ENCODE measurements at regions not wholly inside any gene's neighbourhood (a gene's known extent, or its start where the extent isn't known, plus 50 kb on each side); places are given as distances from the start of the nearest gene placed in this dataset.

GRCh38 chrX:1871887-1872286 is 257.0 kb downstream of the ASMT start:
- Histone ChIP-seq H3K4me2 (ENCODE audit: insufficient read depth, low read length) (no peak overlapping the region), H3K79me2 (ENCODE audit: insufficient read depth, low read length) (no peaks in the 10 kb centered on the region), H4K20me1 (ENCODE audit: insufficient read depth, low read length) (no peaks in the 10 kb centered on the region), H3K9ac (ENCODE audit: low read depth, low read length) (no peak overlapping the region), H3K4me1 (ENCODE audit: insufficient read depth, low read length) (no peaks in the 10 kb centered on the region), H3K27me3 (ENCODE audit: insufficient read depth, low read length, poor library complexity) (no peaks in the 10 kb centered on the region), H3K9me3 (ENCODE audit: insufficient read depth, low read length, severe bottlenecking) (no peaks in the 10 kb centered on the region), H3K27ac (ENCODE audit: low read length) (no peak overlapping the region), H2AFZ (ENCODE audit: low read depth, low read length) (no peak overlapping the region), H3K4me3 (ENCODE audit: low read depth in 1 of 2, low read length in 2 of 2) (no peak overlapping the region), H3K36me3 (ENCODE audit: insufficient read depth, low read length) (no peaks in the 10 kb centered on the region)
- TF ChIP-seq EZH2 (IDR thresholded peaks at IDR 0.05; ENCODE audit: borderline replicate concordance, low read depth, low read length, severe bottlenecking) (no peak), CTCF (IDR thresholded peaks at IDR 0.05; ENCODE audit: borderline replicate concordance, extremely low read depth, low read length, poor library complexity, severe bottlenecking) (no peak)
- ATAC-seq (ENCODE audit: insufficient read depth, low read depth) (no peak), DNase-seq (no peak)

GRCh38 chrX:1873671-1874070 is 258.8 kb downstream of the ASMT start:
- no peaks in the 10 kb centered on the region for H3K9me3 ChIP-seq (ENCODE audit: insufficient read depth, low read length, severe bottlenecking)
- DNase-seq (no peak), ATAC-seq (ENCODE audit: insufficient read depth, low read depth) (no peak)
- no peaks in the 10 kb centered on the region for H3K36me3 ChIP-seq (ENCODE audit: insufficient read depth, low read length)
- H3K27ac ChIP-seq (ENCODE audit: low read length): no peak overlapping the region
- H3K9ac ChIP-seq (ENCODE audit: low read depth, low read length): no peak overlapping the region
- no peaks in the 10 kb centered on the region for H3K27me3 ChIP-seq (ENCODE audit: insufficient read depth, low read length, poor library complexity)
- H4K20me1 ChIP-seq (ENCODE audit: insufficient read depth, low read length): no peaks in the 10 kb centered on the region
- no peak overlapping the region for H3K4me3 ChIP-seq (ENCODE audit: low read depth in 1 of 2, low read length in 2 of 2)
- H3K79me2 ChIP-seq (ENCODE audit: insufficient read depth, low read length): no peaks in the 10 kb centered on the region
- H3K4me1 ChIP-seq (ENCODE audit: insufficient read depth, low read length): no peaks in the 10 kb centered on the region
- no peak overlapping the region for H3K4me2 ChIP-seq (ENCODE audit: insufficient read depth, low read length)
- no peak for TF ChIP-seq EZH2 (IDR thresholded peaks at IDR 0.05; ENCODE audit: borderline replicate concordance, low read depth, low read length, severe bottlenecking)
- no peak for TF ChIP-seq CTCF (IDR thresholded peaks at IDR 0.05; ENCODE audit: borderline replicate concordance, extremely low read depth, low read length, poor library complexity, severe bottlenecking)
- no peak overlapping the region for H2AFZ ChIP-seq (ENCODE audit: low read depth, low read length)

GRCh38 chrX:1874416-1874815 is 259.6 kb downstream of the ASMT start:
- no peak overlapping the region for H3K4me3 ChIP-seq (ENCODE audit: low read depth in 1 of 2, low read length in 2 of 2)
- no peaks in the 10 kb centered on the region for H3K4me1 ChIP-seq (ENCODE audit: insufficient read depth, low read length)
- no peaks in the 10 kb centered on the region for H3K79me2 ChIP-seq (ENCODE audit: insufficient read depth, low read length)
- no peak for TF ChIP-seq EZH2 (IDR thresholded peaks at IDR 0.05; ENCODE audit: borderline replicate concordance, low read depth, low read length, severe bottlenecking)
- TF ChIP-seq CTCF (IDR thresholded peaks at IDR 0.05; ENCODE audit: borderline replicate concordance, extremely low read depth, low read length, poor library complexity, severe bottlenecking): no peak
- DNase-seq (no peak), ATAC-seq (ENCODE audit: insufficient read depth, low read depth) (no peak)
- H3K9ac ChIP-seq (ENCODE audit: low read depth, low read length): no peak overlapping the region
- H2AFZ ChIP-seq (ENCODE audit: low read depth, low read length): no peak overlapping the region
- H3K4me2 ChIP-seq (ENCODE audit: insufficient read depth, low read length): no peak overlapping the region
- H3K36me3 ChIP-seq (ENCODE audit: insufficient read depth, low read length): no peaks in the 10 kb centered on the region
- H3K27ac ChIP-seq (ENCODE audit: low read length): no peak overlapping the region
- no peaks in the 10 kb centered on the region for H3K27me3 ChIP-seq (ENCODE audit: insufficient read depth, low read length, poor library complexity)
- H3K9me3 ChIP-seq (ENCODE audit: insufficient read depth, low read length, severe bottlenecking): no peaks in the 10 kb centered on the region
- H4K20me1 ChIP-seq (ENCODE audit: insufficient read depth, low read length): no peaks in the 10 kb centered on the region

- TF ChIP-seq CTCF (IDR thresholded peaks at IDR 0.05; ENCODE audit: borderline replicate concordance, extremely low read depth, low read length, poor library complexity, severe bottlenecking): no peak
- TF ChIP-seq EZH2 (IDR thresholded peaks at IDR 0.05; ENCODE audit: borderline replicate concordance, low read depth, low read length, severe bottlenecking): no peak
- ATAC-seq (ENCODE audit: insufficient read depth, low read depth): no peak
- no peaks in the 10 kb centered on the region for H3K79me2 ChIP-seq (ENCODE audit: insufficient read depth, low read length)
- DNase-seq: no peak
- no peaks in the 10 kb centered on the region for H3K9me3 ChIP-seq (ENCODE audit: insufficient read depth, low read length, severe bottlenecking)
- H4K20me1 ChIP-seq (ENCODE audit: insufficient read depth, low read length): no peaks in the 10 kb centered on the region
- no peak overlapping the region for H2AFZ ChIP-seq (ENCODE audit: low read depth, low read length)
- no peak overlapping the region for H3K27ac ChIP-seq (ENCODE audit: low read length)
- no peak overlapping the region for H3K9ac ChIP-seq (ENCODE audit: low read depth, low read length)
- H3K36me3 ChIP-seq (ENCODE audit: insufficient read depth, low read length): no peaks in the 10 kb centered on the region
- H3K4me2 ChIP-seq (ENCODE audit: insufficient read depth, low read length): no peak overlapping the region
- H3K4me3 ChIP-seq (ENCODE audit: low read depth in 1 of 2, low read length in 2 of 2): no peak overlapping the region
- H3K27me3 ChIP-seq (ENCODE audit: insufficient read depth, low read length, poor library complexity): no peaks in the 10 kb centered on the region
- H3K4me1 ChIP-seq (ENCODE audit: insufficient read depth, low read length): no peaks in the 10 kb centered on the region
Observed at GRCh38 chrX:1874899-1875298, 260.0 kb downstream of the ASMT start.
